Body of pancreas (tissue), 4 donors: ENCODE measurements at regions not wholly inside any gene's neighbourhood (a gene's known extent, or its start where the extent isn't known, plus 50 kb on each side); places are given as distances from the start of the nearest gene placed in this dataset.

ENCODE experiments used
- ATAC-seq: fragments of 150-250 bp; one replicate; pipeline ENCODE4 v1.9.1; 2016
- DNase-seq, 4 donors: peaks; one replicate each; pipeline ENCODE4 v3.0.0-alpha.2; 2019
- H3K27ac ChIP-seq, 4 donors: fragments of 200-600 bp; sonication (generic); 1 replicate in 3 of 4; 2 replicates in 1 of 4; pipeline versions ENCODE4 v1.5.1 to v1.6.1; 2016 to 2019; ENCODE audit warnings: mild to moderate bottlenecking in 1 of 4, mixed read lengths in 1 of 4, moderate library complexity in 1 of 4
- H3K27me3 ChIP-seq, 2 donors: fragments of 200-600 bp; sonication (generic); one replicate each; pipeline ENCODE4 v1.6.0; 2016; ENCODE audit warnings: mild to moderate bottlenecking in 1 of 2
- H3K36me3 ChIP-seq, 2 donors: fragments of 200-600 bp; sonication (generic); replicated peaks in 1 of 2; 2 replicates each; pipeline ENCODE4 v1.5.1; 2016; ENCODE audit warnings: low read depth in 2 of 2; ENCODE audit not compliant: insufficient read depth in 1 of 2
- H3K4me1 ChIP-seq: fragments of 200-600 bp; sonication (generic); one replicate; pipeline ENCODE4 v1.6.0; 2016
- H3K4me3 ChIP-seq, 2 donors: fragments of 200-600 bp; sonication (generic); 1 replicate in 1 of 2; 2 replicates in 1 of 2; pipeline ENCODE4 v1.5.1; 2016 to 2019
- H3K9me3 ChIP-seq, 3 donors: fragments of 200-600 bp; sonication (generic); 1 replicate in 2 of 3; 2 replicates in 1 of 3; pipeline ENCODE4 v1.5.1; 2016
- CTCF ChIP-seq, 7 experiments: fragments of 450-650 bp in 4 of 7; fragments of 200-600 bp in 3 of 7; sonication (generic) in 3 of 7; IDR thresholded peaks; one replicate each; pipeline ENCODE4 v1.5.1; 2016 to 2019; ENCODE audit warnings: antibody characterized with exemption in 7 of 7
- POLR2A ChIP-seq, 3 donors: fragments of 450-650 bp; IDR thresholded peaks; one replicate each; pipeline ENCODE4 v1.6.1; 2016; ENCODE audit warnings: antibody characterized with exemption in 3 of 3, mild to moderate bottlenecking in 2 of 3
- WGBS, 2 donors: methylation state at CpG; one replicate each; pipeline ENCODE4 v1.1.5; 2017; 5-methylcytosine and 5-hydroxymethylcytosine counted together
- intact Hi-C: fragments of 100-400 bp; cut with DNase I; formaldehyde crosslinking; loops from one replicate; pipeline ENCODE4 v1.15.1; 2023

- ATAC-seq (no peak), DNase-seq (no peak)
- TF ChIP-seq POLR2A (IDR thresholded peaks at IDR 0.05) (no peak), CTCF (IDR thresholded peaks at IDR 0.05) (no peak)
- H3K4me1 ChIP-seq, result no peaks in the 10 kb centered on the region
- H3K4me3 ChIP-seq, result no peak overlapping the region
- WGBS, 2 donors, result 38 to 41% methylated on average over 4 of the region's 4 CpGs
- H3K27me3 ChIP-seq, result no peaks in the 10 kb centered on the region
- intact Hi-C loops, result no loop called here
- H3K27ac ChIP-seq, result no peak overlapping the region
- no peaks in the 10 kb centered on the region for H3K9me3 ChIP-seq
- H3K36me3 ChIP-seq, result no peaks in the 10 kb centered on the region
Observed at GRCh38 chr15:59838900-59839299, 149.8 kb upstream of the BNIP2 start.

- Histone ChIP-seq H3K4me3 (no peak overlapping the region), H3K27me3 (no peaks in the 10 kb centered on the region), H3K36me3 (no peaks in the 10 kb centered on the region), H3K27ac (no peak overlapping the region), H3K4me1 (no peaks in the 10 kb centered on the region), H3K9me3 (no peaks in the 10 kb centered on the region)
- intact Hi-C loops, result no loop called here
- 83 to 89% methylated on average over 1 of the region's 1 CpG for WGBS, 2 donors
- TF ChIP-seq CTCF (IDR thresholded peaks at IDR 0.05), result no peak
- TF ChIP-seq POLR2A (IDR thresholded peaks at IDR 0.05), result no peak
- ATAC-seq (no peak), DNase-seq (no peak)
Observed at GRCh38 chr15:59835776-59836175, 146.7 kb upstream of the BNIP2 start.

DNA sequence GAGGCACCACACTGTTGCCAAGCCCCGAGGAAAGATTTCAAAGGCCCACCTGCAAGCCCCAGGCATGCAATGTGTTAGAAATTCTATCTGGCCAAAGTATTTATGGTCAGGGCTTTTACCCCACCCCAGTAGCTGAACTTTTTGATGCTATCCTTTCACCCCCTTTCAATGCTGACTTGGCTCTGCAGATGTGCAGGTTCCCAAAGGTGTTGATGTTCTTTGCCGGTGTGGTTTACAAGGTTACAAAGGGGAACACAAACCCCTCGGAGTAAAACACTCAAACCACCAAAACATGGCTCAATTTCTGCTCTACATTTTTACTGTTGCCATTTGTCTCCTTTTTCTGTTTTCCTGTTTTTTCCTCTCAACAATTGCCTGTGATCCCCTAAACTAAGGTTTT lies 145.4 kb upstream of the BNIP2 start:
- TF ChIP-seq CTCF (IDR thresholded peaks at IDR 0.05) (no peak), POLR2A (IDR thresholded peaks at IDR 0.05) (no peak)
- H3K4me1 ChIP-seq, result no peaks in the 10 kb centered on the region
- 34 to 36% methylated on average over 3 of the region's 3 CpGs for WGBS, 2 donors
- H3K4me3 ChIP-seq, result no peak overlapping the region
- H3K27me3 ChIP-seq, result no peaks in the 10 kb centered on the region
- no peak for DNase-seq
- intact Hi-C loops, result no loop called here
- H3K27ac ChIP-seq, result no peak overlapping the region
- H3K9me3 ChIP-seq, result no peaks in the 10 kb centered on the region
- no peak for ATAC-seq
- H3K36me3 ChIP-seq, result no peaks in the 10 kb centered on the region

GRCh38 chr15:59833366-59833765 lies 144.2 kb upstream of the BNIP2 start:
- ATAC-seq (no peak), DNase-seq (no peak)
- WGBS, 2 donors, result 69 to 70% methylated on average over 3 of the region's 3 CpGs
- intact Hi-C loops, result no loop called here
- Histone ChIP-seq H3K4me3 (no peak overlapping the region), H3K9me3 (no peaks in the 10 kb centered on the region), H3K4me1 (no peaks in the 10 kb centered on the region), H3K27me3 (no peaks in the 10 kb centered on the region), H3K36me3 (no peaks in the 10 kb centered on the region), H3K27ac (no peak overlapping the region)
- TF ChIP-seq CTCF (IDR thresholded peaks at IDR 0.05) (no peak), POLR2A (IDR thresholded peaks at IDR 0.05) (no peak)

GRCh38 chr15:59830873-59831272 lies 141.8 kb upstream of the BNIP2 start:
- ATAC-seq (no peak), DNase-seq (no peak)
- intact Hi-C loops, result no loop called here
- WGBS, 2 donors, result 87 to 94% methylated on average over 5 of the region's 5 CpGs
- H3K9me3 ChIP-seq, result no peaks in the 10 kb centered on the region
- no peaks in the 10 kb centered on the region for H3K36me3 ChIP-seq
- H3K27ac ChIP-seq, result no peak overlapping the region
- no peak overlapping the region for H3K4me3 ChIP-seq
- no peaks in the 10 kb centered on the region for H3K4me1 ChIP-seq
- no peaks in the 10 kb centered on the region for H3K27me3 ChIP-seq
- TF ChIP-seq CTCF (IDR thresholded peaks at IDR 0.05) (no peak), POLR2A (IDR thresholded peaks at IDR 0.05) (no peak)
